Choroid plexus epithelial cell (primary cell): ENCODE measurements at regions not wholly inside any gene's neighbourhood (a gene's known extent, or its start where the extent isn't known, plus 50 kb on each side); places are given as distances from the start of the nearest gene placed in this dataset.

Experiments used
- DNase-seq: peaks from one replicate; pipeline ENCODE4 v3.0.0-alpha.2; 2010; ENCODE audit warnings: low read depth
- H3K4me3 ChIP-seq: 2 replicates; pipeline ENCODE4 v1.5.1; 2011; ENCODE audit warnings: low read depth, mild to moderate bottlenecking, control low read depth, low read length, moderate library complexity
- CTCF ChIP-seq: conservative IDR thresholded peaks from 2 replicates; pipeline ENCODE4 v1.5.1; 2011; ENCODE audit warnings: low read depth, mild to moderate bottlenecking, control low read depth, inconsistent platforms, low read length, moderate library complexity

GRCh38 chr16:61237884-61238485 lies 798.3 kb downstream of the CDH8 start:
- TF ChIP-seq CTCF, result no peak
- H3K4me3 ChIP-seq, result no peak overlapping the region
- DNase-seq, result no peak

GRCh38 chr16:61233713-61234112 lies 802.5 kb downstream of the CDH8 start:
- H3K4me3 ChIP-seq, result no peak overlapping the region
- TF ChIP-seq CTCF, result no peak
- no peak for DNase-seq

GRCh38 chr16:61228371-61228770 lies 807.9 kb downstream of the CDH8 start:
- no peak overlapping the region for H3K4me3 ChIP-seq
- TF ChIP-seq CTCF, result no peak
- no peak for DNase-seq

- no peak overlapping the region for H3K4me3 ChIP-seq
- no peak for TF ChIP-seq CTCF
- DNase-seq, result no peak
These were observed 820.6 kb downstream of the CDH8 start for GRCh38 chr16:61215605-61216004.

GRCh38 chr16:61214780-61215179 lies 821.5 kb downstream of the CDH8 start:
- DNase-seq, result no peak
- H3K4me3 ChIP-seq, result no peak overlapping the region
- no peak for TF ChIP-seq CTCF

- H3K4me3 ChIP-seq, result no peak overlapping the region
- TF ChIP-seq CTCF, result no peak
- DNase-seq, result no peak
These were observed 826.2 kb downstream of the CDH8 start for GRCh38 chr16:61210076-61210475.

GRCh38 chr16:61195006-61195405 lies 841.2 kb downstream of the CDH8 start:
- DNase-seq, result no peak
- no peak for TF ChIP-seq CTCF
- no peak overlapping the region for H3K4me3 ChIP-seq
